Left renal pelvis (tissue), 4 donors: ENCODE measurements at regions not wholly inside any gene's neighbourhood (a gene's known extent, or its start where the extent isn't known, plus 50 kb on each side); places are given as distances from the start of the nearest gene placed in this dataset.
"Not testable (repeated sequence)": the region's sequence is repeated elsewhere in the genome, so short reads cannot be mapped to it uniquely, and the experiment has no call there.

ENCODE experiments used
- DNase-seq, 4 donors: peaks; one replicate each; pipeline ENCODE4 v3.0.0-alpha.2; 2013; ENCODE audit warnings: low read depth in 4 of 4, low spot score in 3 of 4

DNA sequence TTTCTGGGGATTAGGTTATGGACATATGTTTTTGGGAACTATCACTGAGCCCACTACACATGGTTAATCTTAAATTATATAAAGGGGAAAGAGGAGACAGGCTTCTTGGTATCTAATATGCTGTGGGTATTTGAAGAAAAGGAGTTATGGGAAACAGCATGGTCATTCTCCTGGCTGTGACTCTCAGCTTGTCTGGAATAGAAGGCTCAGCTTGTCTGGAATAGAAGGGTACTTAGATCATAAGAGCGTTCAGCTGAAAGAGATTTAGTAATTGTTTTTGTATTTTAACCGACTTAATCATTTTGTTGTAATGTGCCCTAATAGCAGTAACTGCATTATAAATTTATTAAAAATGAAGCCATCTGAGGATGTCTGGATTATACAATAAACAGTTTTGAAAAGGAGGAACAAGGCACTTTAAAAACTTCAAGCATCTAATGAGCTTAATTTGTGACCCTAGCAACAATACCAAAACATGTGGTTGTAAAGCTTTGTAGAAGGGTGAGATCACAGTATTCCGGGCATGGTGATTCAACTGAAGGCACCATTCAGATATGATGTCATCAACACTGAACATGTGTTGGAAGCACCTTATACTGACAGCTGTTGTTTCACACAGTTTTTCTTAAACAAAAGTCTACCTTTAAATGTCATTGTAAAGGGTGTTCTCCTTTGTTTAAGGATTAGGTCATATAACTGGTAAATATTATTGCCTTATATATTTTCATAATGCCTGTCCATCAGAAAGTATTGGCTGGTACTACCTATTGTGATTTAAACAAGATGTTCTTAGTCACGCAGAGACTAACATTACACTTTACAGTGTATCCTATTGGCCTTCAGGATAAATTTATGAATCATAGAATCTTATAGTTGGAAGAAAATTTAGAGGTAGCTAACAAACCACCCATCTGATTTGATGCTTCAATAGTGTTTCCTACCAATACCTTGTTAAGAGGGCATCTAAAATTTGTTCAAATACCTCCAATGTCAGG, 2174.1 kb upstream of the WWC1 start:
- DNase-seq, result no peak

DNA sequence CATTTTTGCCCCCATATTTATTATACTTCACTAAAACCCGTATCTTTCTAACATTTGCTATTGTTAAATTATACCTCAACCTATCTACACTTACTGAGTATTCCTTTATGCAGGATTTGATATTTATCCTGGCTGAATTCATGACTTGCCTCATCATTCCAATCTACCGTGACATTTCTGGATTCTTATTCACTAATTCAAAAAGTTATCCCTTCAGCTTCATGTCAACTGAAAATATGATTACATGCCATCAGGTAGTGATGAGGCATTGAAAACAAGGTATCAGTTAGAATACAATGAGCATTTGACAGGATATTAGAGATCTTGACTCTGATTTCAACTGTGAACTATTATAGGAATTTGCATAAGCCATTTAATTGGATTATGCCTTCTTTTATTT, 2171.9 kb upstream of the WWC1 start:
- no peak for DNase-seq

DNA sequence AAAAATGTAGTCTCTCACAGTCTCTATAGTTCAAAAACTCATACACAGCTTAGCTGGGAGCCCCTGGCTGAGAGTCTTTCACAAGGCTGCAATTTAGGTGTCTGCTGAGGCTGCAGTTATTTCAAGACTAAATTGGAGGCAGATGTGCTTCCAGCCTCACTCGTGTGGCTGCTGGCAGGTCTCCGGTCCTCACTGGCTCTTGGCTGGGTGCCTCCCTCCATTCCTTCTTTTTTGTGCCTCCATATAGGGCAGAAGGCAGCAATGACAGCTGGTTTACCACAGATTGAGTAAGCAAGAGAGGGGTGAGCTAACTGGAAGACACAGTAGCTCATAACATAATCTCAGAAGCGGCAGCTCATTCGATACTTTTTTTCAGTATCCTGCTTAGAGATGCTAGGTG, 2167.7 kb upstream of the WWC1 start:
- no peak for DNase-seq

DNA sequence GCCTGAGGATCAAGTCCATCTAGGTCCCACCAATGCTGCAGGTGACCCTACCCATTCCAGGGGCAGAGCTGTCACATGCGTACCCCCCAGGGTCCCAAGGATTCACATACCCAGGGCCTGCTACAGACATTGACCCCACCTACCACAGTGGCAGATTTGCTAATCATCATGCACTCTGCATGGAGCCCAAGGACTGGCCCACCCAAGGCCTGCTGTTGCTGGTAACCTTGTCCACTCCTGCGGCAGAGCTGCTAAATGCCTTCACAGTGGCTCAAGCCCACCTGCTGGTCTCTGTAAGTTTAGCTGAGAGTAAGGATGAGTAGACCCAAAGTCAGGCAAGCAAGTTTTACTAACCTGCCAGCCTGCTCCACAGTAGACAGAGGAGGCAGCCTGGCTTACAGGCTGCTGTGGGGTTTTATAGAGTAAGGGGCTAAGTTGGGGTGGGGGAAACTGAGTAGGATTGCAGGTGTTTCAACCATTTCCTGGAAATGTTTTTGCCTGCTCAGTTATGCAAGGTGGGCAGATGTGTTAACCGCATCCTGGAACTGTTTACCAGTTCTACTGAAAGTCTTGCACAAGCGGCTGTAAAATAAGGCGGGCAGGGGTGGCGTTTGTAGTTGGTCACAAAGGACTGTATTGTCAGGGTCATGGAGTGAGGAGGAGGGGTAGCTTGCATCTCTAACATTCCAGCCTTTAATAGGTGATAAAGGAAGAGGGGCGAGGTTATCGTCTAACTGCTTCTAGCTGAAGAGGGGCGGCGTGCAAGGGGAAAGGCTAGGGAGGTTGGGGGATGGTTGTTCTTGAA, 2163.5 kb upstream of the WWC1 start:
- no peak for DNase-seq

DNA sequence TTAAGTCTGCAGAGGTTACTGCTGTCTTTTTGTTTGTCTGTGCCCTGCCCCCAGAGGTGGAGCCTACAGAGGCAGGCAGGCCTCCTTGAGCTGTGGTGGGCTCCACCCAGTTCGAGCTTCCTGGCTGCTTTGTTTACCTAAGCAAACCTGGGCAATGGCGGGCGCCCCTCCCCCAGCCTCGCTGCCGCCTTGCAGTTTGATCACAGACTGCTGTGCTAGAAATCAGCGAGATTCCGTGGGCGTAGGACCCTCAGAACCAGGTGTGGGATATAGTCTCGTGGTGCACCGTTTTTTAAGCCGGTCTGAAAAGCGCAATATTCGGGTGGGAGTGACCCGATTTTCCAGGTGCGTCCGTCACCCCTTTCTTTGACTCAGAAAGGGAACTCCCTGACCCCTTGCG, 2146.3 kb upstream of the WWC1 start:
- DNase-seq, result not testable (repeated sequence)

DNA sequence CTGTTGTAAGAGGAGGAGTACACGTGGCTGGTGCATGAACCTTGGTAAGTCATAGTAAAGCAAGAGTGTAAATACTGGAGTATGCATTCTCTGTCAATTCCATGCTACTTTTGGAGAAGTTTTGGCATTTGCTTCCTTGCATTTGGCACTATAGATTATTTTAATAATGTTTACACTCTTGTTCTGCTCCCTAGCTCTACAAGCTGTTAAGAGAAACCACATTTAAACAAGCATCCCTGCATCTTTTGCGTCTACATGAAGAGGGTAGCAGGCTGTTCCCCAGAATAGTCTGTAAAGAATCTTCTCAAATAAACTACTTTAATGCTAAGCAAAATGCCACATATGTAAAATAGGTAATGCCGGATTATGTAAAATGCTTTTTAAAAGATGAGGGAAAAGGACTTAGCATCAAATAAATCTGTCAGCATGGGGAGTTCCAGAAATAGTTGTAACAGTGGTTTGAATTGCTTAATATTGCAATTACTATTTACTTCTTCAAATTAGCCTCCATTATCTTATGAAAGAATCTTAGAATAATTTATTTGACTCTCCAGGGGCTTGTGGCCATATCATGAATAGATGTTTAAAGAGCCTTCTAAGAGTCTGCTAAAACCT, 2127.3 kb upstream of the WWC1 start:
- DNase-seq, result no peak

DNA sequence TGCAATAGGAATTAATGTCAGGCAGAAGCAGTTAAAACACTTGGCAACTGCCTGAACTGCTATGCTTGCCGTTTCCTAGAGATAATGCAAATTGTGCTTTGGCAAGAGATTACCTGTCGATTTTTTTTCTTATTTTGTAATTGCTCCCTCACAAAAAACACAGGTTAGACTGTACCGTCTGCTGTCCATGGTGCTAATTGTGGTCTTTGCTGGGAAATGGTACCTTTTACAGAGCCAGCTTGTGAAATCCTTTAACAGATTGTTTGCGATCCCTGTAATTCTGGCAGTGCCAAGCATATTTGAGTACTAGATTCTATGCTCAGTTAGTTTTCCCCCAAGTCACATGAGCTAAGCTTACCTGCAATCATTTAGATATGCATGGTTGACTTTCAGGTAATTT, 2125.8 kb upstream of the WWC1 start:
- DNase-seq, result peak; percentile 4 to 16 (median 9)

DNA sequence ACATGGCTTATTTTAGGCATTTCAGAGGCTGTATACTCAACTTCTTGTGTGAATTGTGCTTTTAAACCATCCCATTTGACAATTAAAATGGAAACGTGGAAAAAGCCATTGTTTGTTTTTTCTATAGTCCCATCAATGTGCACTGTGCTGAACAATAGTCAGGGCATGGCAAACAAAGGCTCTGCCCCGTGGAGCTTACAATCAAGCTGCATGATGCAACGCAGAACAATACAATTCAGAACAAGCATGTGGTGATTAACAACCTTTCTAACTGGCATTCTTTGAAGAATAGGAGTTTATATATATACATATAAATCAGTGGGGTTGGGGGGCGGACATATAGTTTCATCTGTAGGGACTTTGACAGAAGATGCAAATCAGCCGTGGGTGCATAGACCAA, 2125.4 kb upstream of the WWC1 start:
- DNase-seq, result no peak

DNA sequence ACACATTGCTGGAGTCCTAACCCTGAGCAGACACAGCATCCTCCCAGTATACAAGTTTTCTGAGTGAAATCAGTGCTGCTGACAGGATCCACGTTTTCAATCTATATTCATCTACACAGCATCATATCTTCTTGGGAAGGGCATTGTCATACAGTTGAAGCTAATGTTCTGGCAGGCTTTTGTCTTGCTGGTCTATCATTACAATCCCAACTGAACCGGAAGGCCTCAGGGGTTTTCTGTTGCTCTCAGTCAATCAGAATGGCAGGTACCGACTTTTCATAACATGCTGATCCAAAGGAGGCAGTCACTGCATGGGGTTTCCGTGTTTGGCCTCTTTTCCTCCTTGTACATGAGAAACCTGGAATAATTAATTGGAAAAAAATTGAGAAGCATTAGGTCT, 2118.8 kb upstream of the WWC1 start:
- no peak for DNase-seq

DNA sequence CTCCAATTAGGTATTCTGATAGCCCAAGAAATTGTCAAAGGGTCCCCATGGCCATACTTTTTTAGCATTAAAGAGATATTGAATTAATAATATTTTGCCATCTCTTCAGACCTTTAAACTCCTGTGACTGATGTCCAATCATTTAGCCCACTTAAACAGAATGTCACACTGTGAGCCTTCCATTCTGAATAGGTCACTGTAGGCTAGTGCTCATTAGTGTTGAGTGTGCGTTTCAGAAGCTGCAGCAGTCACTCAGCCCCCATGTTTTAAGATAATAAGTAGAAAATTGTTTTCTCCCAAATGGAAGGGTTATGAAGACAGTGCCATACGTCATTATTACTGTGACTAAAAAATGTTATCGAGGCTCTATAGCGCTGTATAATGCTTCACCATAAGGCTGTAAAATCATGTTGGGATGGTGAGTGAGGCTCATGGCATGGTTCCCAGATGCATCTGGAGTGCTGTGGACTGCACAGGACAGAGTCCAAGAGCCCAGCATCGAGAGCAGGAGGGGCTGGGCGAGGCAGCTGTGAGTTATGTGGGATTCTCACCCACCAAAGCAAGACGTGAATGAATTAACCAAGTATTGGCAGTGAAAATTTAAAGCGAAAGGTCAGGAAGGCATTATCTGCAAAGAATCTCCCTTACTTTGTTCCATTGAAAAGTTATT, 2112.9 kb upstream of the WWC1 start:
- DNase-seq, result no peak

DNA sequence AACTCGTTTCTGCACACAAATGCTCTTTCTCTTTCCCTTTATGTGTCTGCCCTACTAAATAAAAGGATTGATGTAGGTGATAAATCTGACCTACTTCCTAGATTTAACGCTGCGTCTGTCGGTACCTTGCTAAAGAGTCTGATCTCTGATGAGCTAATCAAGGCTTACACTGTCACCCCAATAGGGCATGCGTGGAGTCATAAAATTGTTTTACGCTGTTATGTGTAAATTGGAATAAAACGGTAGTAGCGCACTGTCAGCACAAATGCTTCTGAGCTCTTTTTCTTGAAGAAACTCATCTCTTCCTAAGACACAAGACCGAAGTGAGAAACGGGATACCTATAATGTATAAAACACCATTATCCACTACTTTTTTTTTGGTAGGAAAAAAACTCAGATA, 2106.3 kb upstream of the WWC1 start:
- DNase-seq, result no peak

DNA sequence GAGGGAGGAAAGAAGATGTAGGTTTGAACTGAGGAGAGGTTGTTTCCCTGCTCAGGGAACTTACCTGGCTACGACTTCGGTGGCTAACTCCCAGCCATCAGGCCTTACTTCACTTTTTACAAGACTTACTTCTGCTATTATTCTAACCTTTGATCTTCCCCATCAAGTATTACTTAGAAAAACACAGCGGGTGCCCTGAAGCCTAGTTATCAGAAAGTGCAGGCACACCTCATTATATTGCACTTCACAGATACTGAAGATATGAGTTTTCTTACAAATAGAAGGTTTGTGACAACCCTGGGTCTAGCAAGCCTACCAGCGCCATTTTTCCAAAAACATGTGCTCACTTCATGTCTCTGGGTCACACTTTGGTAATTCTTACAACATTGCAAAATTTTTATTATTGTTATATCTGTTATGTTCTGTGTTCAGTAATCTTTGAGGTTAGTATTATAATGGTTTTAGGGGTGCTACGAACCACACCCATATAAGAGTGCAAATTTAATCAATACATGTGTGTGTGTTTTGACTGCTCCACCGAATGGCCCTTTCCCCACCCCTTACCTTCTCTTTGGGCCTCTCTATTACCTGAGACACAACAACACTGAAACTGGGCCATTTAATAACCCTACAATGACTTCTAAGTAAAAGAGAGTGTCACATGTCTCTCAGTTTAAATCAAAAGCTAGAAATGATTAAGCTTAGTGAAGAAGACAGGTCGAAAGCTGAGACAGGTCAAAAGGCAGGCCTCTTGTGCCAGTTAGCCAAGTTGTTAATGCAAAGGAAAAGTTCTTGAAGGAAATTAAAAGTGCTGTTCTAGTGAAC, 2102.7 kb upstream of the WWC1 start:
- no peak for DNase-seq

DNA sequence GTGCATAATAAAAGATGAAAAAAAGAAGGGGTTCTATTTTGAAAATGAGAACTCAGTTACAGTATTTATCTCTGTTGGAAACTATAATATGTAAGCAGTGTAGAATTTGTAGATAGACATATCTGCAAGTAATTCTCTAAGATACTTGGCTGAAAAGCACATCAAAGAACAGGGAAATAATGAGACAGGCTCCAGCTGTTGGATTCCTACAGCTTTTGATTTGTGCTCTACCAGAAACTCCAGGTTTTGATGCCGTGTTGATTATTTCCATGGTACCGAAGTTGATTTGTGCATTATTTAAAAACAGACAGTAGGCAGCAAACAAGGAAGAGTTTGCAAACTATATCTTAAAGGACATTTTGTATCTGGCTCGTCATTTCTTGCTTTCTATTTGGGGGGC, 2098.7 kb upstream of the WWC1 start:
- no peak for DNase-seq

DNA sequence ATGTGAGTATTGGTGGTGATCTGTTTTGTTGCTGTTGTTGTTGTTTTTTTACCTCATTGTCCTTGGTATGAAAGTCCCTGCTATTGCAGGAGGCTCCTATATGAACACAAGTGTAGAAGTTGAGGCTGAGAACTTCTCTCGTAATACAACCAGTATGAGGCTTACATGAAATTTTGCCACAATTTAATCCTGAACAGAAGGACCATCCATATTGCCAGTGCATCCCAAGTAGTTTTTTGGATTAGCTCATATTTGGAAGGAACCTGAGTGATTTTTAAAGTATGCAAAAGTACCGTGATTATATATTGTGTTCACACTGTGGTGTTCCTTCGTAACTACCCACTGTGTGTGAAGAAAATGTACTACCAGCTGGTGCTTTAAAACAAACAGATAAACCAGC, 2095.5 kb upstream of the WWC1 start:
- no peak for DNase-seq

DNA sequence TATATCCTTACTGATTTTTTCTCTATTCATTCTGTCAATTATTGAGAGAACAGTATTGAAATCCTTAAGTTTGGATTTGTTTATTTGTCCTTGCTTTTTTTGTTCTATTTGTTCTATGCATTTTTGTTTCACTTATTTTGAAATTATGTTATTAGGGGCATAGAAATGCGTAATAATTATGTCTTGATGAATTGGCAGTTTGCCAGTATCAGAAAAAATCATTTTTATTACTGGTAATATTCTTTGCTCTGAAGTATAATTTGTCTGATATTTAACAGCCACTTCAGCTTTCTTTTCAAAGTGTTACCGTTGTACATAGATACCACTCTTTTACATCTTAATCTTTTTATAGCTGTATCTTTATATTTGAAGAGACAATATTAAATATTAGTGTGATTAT, 2090.9 kb upstream of the WWC1 start:
- no peak for DNase-seq

DNA sequence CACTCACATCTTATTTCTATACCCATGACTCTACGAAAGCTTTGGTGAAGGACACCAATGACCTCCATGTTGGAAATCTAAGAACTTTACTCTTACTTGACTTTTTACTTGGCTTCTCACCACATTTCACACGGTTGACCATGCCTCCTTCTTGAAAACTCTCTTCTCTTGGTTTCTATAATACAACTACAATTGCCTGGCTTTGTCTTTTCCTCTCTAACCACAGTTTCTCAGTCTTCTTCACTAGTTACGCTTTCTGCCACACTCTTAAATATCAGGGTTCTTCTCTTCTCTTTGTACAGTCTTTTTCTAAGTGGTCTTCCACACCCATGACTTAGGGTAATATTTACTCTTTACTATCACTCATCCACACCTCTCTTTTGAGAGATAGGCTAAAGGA, 2079.8 kb upstream of the WWC1 start:
- no peak for DNase-seq

DNA sequence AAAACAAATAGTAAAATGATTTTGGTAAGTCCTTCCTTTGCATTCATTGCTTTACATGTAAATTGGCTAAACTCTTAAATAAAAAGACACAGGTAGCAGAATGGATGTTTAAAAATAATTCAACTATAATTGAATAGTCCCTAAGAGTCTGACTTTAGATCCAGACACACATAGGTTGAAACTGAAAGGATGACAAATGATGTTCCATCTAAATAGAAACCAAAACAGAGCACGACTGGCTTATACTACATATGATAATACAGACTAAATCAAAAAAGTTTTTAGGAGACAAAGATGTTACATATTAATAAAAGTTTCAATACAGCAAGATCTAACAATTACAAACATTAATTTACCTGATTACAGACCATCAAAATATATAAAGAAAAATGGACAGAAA, 2055.1 kb upstream of the WWC1 start:
- no peak for DNase-seq

DNA sequence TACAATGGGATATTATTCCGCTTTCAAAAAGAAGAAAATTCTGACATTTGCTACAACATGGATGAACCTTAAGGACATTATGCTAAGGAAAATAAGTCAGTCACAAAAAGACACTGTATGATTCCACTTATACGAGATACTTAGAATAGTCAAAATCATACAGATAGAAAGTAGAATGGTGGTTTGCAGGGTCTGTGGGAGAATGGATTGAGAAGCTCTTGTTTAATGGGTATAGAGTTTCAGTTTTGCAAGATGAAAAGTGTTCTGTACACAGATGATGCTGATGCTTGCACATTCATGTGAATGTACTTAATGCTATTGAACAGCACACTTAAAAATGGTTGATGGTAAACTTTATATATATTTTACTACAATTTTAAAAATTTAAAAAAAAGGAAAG, 2050.7 kb upstream of the WWC1 start:
- no peak for DNase-seq

DNA sequence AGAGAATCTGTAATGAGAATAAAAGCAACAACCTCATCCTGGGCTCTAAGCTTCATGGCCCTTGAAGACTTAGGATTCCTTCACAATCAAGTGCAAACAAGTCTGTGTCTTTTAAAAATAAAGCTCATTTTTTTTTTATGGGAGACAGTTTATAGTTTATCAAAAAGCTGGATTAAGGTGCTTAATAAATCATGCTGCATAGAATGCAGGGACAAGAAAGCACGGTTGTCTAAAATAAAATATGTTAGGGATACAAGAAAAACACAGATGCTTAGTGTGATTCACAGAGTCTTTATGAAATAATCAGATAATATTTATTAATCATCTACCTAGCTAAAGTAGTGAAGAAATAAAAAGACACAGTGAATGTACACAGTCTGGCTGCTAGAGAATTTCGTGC, 2045.9 kb upstream of the WWC1 start:
- no peak for DNase-seq

DNA sequence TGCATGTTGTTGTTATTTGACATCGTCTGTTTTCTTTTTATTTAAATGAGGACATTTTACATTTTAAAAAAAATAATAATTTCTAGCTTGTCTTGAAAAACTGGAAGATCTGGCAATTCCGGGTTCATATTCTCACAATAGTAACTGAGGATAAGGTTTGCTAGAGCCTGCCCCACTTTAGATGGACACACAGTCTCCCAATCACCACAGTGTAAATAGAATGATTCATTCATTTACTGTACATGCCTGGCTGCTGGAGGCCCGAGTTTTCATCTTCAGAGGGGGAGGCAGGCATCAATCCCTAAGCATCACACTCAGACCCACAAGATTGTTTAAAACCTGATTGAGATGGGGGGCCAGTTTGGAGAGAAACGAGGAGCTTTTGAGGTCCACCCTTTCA, 2039.7 kb upstream of the WWC1 start:
- DNase-seq, result no peak
